ENCODE measurements at regions not wholly inside any gene's neighbourhood (a gene's known extent, or its start where the extent isn't known, plus 50 kb on each side); places are given as distances from the start of the nearest gene placed in this dataset.

DNA sequence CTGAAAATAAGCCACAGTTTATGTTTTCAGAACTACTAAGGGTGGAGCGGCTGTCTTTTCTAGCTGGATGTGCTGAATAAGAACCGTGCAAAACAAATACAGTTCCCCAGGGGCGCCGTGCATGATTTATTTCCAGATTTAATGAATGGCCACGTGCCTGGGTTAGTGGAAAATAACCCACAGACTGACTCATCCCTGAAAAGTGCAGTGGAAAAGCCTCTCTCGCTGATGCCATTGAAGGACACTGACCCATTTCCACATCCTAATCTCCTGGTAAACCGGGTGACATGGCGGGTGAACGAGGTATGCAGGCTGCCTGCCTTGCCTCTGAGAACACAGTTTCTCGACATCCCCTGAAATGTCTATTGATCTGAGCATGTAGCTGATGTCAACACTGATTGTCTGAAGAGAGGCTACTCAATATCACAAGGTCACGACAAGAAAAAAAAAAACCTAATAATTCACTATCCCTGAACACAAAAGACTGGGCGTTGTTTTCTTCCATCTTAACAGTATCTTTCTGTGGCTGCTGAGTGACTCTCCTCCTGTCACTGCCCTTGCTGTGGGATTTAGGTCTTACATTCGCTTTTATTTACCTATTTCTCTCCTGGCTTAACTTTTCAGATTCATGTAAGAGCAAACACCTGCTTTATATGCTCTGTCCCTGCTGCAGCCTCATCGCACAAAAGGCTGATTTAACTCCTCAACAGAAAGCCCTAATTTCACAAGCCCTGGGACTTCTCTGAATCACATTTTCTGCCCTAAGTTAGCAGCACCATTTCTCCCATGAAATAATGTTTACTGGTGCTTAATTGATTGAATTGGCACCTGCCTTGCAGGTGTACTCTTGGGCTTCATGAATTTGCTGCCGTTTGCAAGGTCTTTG lies 76.9 kb upstream of the SCOC start:
- TF ChIP-seq, protein P1, sequence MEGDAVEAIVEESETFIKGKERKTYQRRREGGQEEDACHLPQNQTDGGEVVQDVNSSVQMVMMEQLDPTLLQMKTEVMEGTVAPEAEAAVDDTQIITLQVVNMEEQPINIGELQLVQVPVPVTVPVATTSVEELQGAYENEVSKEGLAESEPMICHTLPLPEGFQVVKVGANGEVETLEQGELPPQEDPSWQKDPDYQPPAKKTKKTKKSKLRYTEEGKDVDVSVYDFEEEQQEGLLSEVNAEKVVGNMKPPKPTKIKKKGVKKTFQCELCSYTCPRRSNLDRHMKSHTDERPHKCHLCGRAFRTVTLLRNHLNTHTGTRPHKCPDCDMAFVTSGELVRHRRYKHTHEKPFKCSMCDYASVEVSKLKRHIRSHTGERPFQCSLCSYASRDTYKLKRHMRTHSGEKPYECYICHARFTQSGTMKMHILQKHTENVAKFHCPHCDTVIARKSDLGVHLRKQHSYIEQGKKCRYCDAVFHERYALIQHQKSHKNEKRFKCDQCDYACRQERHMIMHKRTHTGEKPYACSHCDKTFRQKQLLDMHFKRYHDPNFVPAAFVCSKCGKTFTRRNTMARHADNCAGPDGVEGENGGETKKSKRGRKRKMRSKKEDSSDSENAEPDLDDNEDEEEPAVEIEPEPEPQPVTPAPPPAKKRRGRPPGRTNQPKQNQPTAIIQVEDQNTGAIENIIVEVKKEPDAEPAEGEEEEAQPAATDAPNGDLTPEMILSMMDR (IDR thresholded peaks at IDR 0.05), result no peak
- no peak for TF ChIP-seq SIN3A (IDR thresholded peaks at IDR 0.05; ENCODE audit: borderline replicate concordance, insufficient read depth, low read depth, low read length)
